ENCODE measurements at regions not wholly inside any gene's neighbourhood (a gene's known extent, or its start where the extent isn't known, plus 50 kb on each side); places are given as distances from the start of the nearest gene placed in this dataset.
A peak's percentile ranks its signal among the peaks of the same experiment; 100 is the strongest.

- DNase-seq, result no peak
Measured at GRCh38 chr20:52864916-52865605, 107.1 kb upstream of the TSHZ2 start.

DNA sequence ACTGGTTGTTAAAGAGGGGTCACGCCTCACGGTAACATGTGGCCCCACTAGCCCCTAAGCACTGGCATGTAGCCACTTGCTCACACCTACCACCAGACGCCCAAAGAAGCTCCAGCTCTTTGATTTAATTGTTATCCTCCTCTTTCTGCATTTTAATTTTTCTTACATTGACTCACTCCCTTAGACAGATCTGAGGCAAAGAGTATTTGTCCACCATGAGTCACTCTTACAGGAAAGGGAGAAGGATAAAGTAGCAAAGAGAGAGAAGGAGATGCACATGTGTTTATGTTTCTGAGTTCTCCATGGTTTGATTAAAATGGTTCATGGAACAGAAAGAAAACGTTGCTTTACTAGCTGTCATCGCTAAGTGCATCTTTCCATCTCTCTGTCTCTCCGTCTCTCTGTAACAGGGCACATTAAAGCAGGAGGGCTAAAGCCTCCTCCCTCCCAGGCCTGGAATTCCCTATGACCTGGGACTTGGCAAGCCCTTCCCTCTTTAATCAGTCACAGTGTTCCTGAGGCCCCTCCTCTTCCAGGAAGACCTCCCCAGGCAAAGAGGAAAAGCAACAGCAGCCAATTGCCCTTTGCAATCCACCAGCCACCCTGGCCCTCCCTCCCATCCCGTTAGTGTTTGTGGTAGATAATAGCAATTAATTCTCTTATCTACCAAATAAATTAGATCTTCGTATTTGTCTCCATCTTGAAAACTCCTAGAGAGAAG lies 112.8 kb upstream of the TSHZ2 start:
- DNase-seq, result peak in 3 of 51 donors; percentile 1 to 10 (median 2)

- DNase-seq, result no peak
Measured at GRCh38 chr20:52852714-52853113, 119.4 kb upstream of the TSHZ2 start.

DNA sequence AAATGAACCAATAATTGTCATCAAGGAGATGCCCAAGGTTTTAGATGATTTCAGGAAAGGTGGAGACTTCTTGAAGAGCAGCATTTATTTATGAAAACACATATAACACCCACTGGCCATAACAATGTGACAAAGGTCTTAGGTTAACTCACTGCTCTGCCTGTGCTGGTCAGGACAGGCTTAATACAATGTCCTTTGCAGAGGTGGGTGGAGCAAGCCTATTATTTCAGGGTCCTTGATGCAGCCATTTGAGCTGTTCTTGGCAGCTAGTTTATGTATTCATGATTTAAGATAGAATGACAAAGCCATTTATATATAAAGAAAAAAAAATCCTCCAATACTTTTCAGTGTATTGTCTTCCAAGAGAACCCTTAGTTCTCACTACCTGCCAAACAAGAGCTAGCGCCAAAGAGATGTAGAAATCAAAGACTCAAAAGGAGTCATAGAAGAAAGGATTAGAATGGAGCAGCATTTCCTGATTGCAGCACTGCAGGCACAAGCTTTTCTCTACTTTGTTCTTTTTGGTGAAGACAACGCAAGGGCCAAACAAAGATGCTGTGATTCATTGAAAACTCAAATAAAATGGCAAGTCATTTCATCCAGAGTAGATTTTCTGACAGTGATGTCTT lies 124.3 kb upstream of the TSHZ2 start:
- DNase-seq, result no peak

- no peak for DNase-seq
Measured at GRCh38 chr20:52847029-52847660, 125.0 kb upstream of the TSHZ2 start.

GRCh38 chr20:52845044-52845443 lies 127.1 kb upstream of the TSHZ2 start:
- no peak for DNase-seq

DNA sequence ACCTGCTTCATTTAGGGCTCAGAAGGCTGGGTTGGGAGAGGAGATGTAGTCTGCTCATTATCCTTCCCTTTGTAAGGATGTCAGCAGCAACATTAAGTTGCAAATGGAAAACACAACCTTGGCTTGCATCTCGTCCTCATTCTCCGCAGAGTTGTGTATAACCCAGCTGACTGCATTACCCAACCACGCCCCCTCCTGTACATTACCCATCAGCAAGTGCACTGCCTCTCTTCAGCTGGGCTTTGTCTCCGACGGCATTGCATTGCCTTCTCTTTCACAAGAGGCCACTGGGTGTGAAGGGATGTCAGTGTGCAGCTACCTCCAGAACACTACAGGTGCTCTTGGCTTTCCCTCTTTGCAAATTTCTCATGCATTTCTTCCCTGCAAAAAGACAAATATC lies 128.7 kb upstream of the TSHZ2 start:
- no peak for DNase-seq

DNA sequence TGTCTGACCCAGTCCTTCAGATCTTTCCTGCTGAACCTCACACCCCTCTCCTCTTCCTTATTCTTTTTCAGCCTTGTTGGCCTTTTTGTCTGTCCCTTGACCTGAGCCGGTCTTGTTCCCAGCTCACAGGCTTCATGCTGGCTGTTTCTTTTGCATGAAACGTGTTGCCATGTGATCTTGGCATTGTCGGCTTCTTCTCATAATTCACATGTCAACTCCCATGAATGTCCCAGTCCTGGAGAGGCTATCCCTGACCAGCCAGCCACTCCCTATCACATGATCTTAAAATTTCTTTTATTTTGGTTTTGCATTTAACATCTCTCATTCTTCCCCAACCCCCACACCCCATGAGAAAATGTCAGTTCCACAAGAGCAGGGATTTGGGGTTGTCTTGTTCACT lies 131.2 kb upstream of the TSHZ2 start:
- DNase-seq, result no peak

- DNase-seq, result no peak
Measured at GRCh38 chr20:52840041-52840440, 132.1 kb upstream of the TSHZ2 start.

DNA sequence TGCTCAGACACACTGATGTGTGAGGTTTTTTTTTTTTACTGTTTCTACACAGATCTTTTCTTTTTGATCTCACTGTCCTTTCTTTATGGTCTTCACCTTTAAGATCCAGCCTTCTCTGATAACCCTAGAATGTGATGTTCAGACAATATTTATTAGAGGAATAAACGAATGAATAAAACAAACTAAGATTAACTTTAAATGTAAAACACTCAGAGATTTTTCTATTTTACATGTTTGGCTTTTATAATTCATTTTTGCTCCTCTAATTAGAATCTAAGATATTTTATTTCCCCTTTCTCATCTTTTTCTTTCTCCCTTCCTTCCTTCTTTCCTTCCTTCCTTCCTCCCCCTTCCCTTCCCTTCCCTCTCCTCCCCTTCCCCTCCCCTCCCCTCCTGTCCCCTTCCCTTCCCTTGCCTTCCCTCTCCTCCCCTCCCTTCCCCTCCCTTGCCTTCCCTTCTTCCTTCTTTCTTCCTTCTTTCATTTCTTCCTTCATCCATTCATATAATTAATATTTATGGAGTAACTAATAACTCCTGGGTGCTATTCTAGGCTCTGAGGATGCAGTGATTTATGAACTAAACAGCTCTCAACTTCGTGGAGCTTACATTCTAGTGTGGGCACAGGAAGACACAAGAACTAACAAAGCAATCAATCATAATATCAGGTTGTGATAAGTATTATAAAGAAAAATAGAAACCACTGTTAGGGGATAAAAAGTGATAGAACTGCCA lies 133.5 kb upstream of the TSHZ2 start:
- DNase-seq, result no peak

GRCh38 chr20:52837378-52837777 lies 134.8 kb upstream of the TSHZ2 start:
- no peak for DNase-seq

DNA sequence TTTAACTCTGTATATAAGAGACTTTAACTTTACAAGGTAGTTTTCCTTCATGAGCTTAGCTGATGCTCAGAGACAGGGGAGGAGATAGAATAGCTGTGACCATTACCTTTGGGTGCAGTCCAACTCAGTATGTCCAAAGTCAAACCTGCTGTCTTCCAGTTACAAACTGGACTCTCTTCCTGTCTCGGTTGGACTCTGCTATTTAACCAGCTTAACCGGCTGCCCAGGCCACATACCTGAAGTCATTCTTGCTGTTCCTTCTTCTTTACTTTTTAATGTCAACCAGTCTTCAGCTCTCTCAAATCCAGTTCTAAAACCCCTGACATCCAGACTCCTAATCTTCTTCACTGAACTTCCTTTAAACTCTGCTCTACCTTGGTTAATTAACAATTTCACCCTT lies 138.3 kb upstream of the TSHZ2 start:
- no peak for DNase-seq

DNA sequence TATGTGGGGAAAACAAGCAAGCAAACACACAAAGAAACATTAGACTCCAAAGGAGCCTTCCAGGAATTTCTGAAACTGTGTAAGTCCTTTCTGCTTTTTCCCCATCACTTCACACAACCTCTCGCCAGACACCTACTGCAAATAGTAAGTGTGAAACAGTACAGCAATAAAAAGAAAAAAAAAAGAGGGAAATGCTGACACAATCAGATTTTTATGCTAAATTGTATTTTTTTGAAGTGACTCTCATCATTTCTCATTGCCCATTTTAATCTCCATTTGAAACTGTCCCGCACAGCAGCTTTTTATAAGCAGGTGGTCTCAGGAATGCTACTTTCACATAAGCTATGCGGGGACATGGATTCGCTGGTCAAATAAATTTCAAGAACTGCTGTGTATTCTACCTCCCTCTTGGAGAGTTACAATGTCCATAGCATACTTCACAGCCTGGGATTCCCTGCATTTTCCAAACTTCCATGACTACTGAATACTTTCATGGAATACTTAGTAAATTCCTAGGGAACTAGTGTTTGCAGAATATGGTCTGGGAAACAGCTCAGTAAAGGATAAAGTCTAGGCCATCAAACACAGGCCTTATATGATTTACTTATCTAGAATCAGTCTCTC lies 139.9 kb upstream of the TSHZ2 start:
- no peak for DNase-seq

DNA sequence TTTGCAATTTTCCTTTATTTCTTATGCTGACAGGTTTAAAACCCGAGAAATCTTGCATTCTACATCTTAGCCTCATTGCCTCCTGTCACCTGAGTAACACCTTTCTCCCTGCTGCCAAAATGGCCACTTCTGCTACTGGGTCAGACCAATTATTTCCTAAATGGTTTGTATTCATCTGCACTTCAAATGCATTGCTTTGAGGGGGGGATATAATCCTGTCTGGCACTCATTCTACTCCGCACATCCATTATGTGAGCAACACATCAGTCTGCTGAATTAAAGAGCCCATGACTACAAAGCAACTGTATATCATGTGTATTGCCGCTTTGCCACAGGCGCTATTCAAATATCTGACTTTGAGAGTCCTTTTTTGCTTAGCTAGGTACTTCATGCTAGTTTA lies 141.6 kb upstream of the TSHZ2 start:
- DNase-seq, result no peak

GRCh38 chr20:52829111-52829510 lies 143.0 kb upstream of the TSHZ2 start:
- DNase-seq, result no peak

- DNase-seq, result no peak
Measured at GRCh38 chr20:52828199-52828598, 144.0 kb upstream of the TSHZ2 start.

DNA sequence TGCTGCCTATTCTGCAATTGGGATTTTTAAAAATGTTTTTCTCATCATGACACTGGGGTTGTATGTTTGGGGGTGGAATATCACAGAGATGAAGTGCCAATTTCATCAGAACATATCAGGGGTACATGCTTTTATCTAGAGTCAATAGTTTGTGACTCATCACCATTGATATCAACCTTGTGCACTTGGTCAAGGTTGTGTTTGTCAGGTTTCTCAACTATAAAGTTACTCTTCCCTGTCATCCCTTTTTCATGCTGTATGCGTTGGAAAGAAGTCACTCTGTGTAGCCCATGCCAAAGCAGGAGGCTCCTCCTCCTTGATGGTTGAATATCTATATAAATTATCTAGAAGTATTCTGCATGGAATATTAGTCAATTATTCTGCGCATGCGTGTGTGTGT lies 145.4 kb upstream of the TSHZ2 start:
- DNase-seq, result no peak

GRCh38 chr20:52826321-52826720 lies 145.8 kb upstream of the TSHZ2 start:
- no peak for DNase-seq

DNA sequence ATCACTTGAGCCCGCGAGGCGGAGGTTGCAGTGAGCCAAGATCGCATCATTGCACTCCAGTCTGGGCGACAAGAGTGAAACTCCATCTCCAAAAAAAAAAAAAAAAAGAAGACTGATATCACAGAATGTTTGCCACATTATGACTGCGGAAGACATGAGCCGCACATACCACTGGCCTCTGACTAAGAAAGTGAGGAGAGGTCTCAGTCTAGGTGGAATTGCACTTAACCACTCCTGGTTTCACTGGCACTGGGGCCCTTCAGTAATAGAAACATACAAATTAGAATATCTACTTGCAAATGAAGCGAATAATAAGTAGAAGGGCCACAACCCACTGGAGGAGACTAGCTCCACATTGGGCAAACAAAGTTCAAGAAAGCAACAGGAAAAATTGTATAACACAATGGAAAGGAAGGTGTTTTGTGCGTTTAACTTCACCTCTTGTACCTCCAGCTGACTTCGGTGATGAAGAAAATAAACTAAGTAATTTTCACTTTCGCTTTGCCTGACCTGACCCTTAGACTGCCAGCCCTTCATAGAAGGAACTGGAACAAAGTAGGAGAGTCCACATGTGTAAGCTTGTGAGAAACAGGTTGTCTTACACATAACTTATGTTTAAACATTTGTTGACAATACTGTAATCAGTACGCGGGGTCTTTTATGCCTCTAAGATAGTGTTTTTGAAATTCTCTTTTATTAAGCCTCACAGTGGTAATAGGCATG lies 147.5 kb upstream of the TSHZ2 start:
- no peak for DNase-seq

DNA sequence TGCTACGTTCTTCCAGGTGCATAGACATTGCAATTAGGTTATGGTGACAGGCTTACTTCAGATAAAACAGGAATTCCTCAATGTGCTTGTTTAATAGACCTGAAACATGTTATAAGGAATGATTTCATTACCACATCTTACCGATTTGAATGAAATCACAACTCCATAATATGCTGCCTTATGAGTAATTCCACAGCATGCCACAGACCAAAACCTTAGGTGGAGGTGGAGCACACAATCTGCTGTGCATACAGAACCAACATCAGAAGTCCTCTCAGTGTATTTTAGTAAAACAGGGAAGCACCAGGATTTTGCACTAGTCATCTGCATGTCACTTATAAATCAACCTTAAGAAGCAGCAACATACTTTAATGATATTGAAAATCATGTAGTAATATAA lies 148.9 kb upstream of the TSHZ2 start:
- no peak for DNase-seq
